ENCODE measurements at regions not wholly inside any gene's neighbourhood (a gene's known extent, or its start where the extent isn't known, plus 50 kb on each side); places are given as distances from the start of the nearest gene placed in this dataset.

DNA sequence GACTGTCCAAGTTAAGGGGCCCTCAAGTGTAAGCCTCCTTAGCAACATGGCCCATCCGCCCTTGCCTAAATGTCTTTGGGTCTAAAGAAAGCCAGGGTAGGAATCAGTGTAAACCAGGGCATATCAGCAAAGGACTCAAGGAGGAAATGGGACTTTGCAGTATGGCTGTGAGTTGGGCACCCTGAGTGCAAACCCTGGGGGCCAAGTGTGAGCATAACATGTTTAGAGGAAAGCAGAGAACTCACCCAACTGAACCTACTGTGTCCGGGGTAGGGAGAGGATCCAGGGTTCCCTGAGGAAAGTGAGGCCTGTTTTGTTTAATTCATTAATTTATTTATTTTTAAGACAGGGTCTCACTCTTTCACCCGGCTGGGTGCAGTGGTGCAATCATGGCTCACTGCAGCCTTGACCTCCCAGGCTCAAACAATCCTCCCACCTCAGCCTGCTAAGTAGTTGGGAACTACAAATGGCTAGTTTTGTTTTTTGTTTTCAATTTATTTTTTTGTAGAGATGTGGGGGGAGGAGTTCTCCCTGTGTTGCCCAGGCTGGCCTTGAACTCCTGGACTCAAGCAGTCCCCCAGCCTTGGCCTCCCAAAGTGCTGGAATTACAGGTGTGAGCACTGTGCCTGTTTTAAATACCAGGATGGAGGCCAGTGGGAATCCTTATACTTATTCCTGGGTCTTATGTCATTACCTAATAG, 51.0 kb upstream of the ACTR3 start:
- Histone ChIP-seq H3K4me3 (no peak overlapping the region), H3K4me1 (replicated peaks in 1 of 2) (no peaks in the 10 kb centered on the region), H3K36me3 (replicated peaks in 1 of 2) (no peaks in the 10 kb centered on the region), H3K27ac (no peak overlapping the region), H3K27me3 (no peaks in the 10 kb centered on the region), H3K9me3 (replicated peaks in 1 of 3) (no peaks in the 10 kb centered on the region)
- intact Hi-C loops (cut with DNase I), result no loop called here
- no peak for DNase-seq
- TF ChIP-seq, protein P1, sequence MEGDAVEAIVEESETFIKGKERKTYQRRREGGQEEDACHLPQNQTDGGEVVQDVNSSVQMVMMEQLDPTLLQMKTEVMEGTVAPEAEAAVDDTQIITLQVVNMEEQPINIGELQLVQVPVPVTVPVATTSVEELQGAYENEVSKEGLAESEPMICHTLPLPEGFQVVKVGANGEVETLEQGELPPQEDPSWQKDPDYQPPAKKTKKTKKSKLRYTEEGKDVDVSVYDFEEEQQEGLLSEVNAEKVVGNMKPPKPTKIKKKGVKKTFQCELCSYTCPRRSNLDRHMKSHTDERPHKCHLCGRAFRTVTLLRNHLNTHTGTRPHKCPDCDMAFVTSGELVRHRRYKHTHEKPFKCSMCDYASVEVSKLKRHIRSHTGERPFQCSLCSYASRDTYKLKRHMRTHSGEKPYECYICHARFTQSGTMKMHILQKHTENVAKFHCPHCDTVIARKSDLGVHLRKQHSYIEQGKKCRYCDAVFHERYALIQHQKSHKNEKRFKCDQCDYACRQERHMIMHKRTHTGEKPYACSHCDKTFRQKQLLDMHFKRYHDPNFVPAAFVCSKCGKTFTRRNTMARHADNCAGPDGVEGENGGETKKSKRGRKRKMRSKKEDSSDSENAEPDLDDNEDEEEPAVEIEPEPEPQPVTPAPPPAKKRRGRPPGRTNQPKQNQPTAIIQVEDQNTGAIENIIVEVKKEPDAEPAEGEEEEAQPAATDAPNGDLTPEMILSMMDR (IDR thresholded peaks at IDR 0.05), result no peak
- TF ChIP-seq POLR2A (IDR thresholded peaks at IDR 0.05), result no peak
- WGBS, 4 donors, result 78 to 82% (median 80%) methylated on average over 3 of the region's 3 CpGs

DNA sequence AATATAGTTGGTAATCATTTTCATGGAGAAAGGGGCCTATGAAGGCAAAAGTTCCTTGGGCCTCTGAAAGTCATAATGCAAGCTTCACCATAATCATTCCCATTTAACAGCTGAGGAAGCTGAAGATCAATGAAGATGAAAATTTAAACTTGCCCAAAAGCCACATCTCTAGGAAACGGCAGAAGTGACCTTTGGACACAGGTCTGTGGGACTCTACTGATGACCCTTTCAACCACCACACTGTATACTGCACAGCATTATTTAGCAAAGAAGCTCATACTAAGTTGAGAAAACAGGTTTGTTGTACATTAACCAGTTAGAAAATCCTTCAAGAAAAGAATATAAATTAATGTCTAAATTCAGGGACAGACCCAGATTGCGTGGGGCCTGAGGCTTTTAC, 51.6 kb upstream of the ACTR3 start:
- no peak for DNase-seq
- Histone ChIP-seq H3K36me3 (replicated peaks in 1 of 2) (no peaks in the 10 kb centered on the region), H3K9me3 (replicated peaks in 1 of 3) (no peaks in the 10 kb centered on the region), H3K4me1 (replicated peaks in 1 of 2) (no peaks in the 10 kb centered on the region), H3K4me3 (no peak overlapping the region), H3K27me3 (no peaks in the 10 kb centered on the region), H3K27ac (no peak overlapping the region)
- TF ChIP-seq, protein P1 (IDR thresholded peaks at IDR 0.05), result no peak
- TF ChIP-seq POLR2A (IDR thresholded peaks at IDR 0.05), result no peak
- intact Hi-C loops (cut with DNase I), result no loop called here
- 84 to 96% (median 94%) methylated on average over 2 of the region's 2 CpGs for WGBS, 4 donors

DNA sequence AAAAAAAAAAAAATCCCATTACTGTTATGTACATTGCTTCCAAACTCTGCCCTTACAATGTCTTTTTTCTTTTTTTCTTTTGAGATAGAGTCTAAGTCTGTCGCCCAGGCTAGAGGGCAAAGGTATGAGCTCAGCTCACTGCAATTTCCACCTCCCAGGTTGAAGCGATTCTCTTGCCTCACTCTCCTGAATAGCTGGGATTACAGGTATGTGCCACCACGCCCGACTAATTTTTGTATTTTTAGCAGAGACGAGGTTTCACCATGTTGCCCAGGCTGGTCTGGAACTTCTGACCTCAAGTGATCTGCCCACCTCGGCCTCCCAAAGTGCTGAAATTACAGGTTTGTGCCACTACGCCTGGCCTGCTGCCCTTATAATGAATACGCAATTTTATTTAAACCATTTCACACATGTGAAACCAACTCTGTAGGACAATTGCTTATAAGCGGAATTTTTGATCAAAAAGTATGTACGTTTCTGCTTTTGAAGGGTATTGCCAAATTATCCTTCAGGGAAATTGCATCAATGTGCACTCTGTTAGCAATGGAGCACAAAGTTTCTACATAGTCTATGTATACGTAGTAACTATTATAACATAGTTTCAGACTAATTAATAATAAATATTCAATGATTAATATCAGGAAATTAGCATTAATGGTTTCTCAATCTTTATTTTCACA, 55.7 kb upstream of the ACTR3 start:
- H3K27ac ChIP-seq, result no peak overlapping the region
- DNase-seq, result no peak
- no peaks in the 10 kb centered on the region for H3K9me3 ChIP-seq (replicated peaks in 1 of 3)
- TF ChIP-seq, protein P1 (IDR thresholded peaks at IDR 0.05), result no peak
- no peak for TF ChIP-seq POLR2A (IDR thresholded peaks at IDR 0.05)
- no peaks in the 10 kb centered on the region for H3K36me3 ChIP-seq (replicated peaks in 1 of 2)
- intact Hi-C loops (cut with DNase I), result no loop called here
- 86 to 96% (median 91%) methylated on average over 11 of the region's 11 CpGs for WGBS, 4 donors
- no peak overlapping the region for H3K4me3 ChIP-seq
- H3K4me1 ChIP-seq (replicated peaks in 1 of 2), result no peaks in the 10 kb centered on the region
- no peaks in the 10 kb centered on the region for H3K27me3 ChIP-seq

DNA sequence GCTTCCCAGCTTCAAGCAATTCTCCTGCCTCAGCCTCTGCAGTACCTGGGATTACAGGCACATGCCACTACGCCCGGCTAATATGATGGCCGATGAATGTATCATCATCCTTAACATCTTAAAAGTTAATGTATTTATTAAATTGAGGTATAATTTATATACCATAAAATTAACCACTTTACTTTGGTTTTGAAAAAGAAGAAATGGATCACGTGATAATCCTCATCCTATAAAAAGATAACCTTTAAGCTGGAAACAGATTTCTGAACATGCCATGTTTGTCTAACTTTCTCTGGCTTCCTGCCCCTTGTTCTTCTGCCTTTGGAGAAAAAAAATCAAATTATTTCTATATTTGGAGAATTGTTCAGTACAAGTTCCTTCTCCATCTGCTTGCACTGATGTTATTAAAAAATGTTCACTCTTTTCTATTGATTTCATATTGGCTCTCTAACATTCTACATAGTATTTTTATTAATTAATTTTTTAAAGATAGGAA, 57.0 kb upstream of the ACTR3 start:
- no peak overlapping the region for H3K4me3 ChIP-seq
- H3K36me3 ChIP-seq (replicated peaks in 1 of 2), result no peaks in the 10 kb centered on the region
- WGBS, 4 donors, result 87 to 91% (median 88%) methylated on average over 4 of the region's 4 CpGs
- H3K4me1 ChIP-seq (replicated peaks in 1 of 2), result no peaks in the 10 kb centered on the region
- H3K9me3 ChIP-seq (replicated peaks in 1 of 3), result no peaks in the 10 kb centered on the region
- no peaks in the 10 kb centered on the region for H3K27me3 ChIP-seq
- intact Hi-C loops (cut with DNase I), result no loop called here
- H3K27ac ChIP-seq, result no peak overlapping the region
- DNase-seq, result no peak
- no peak for TF ChIP-seq POLR2A (IDR thresholded peaks at IDR 0.05)
- TF ChIP-seq, protein P1 (IDR thresholded peaks at IDR 0.05), result no peak
